TTC549 (cell line): ENCODE measurements at regions not wholly inside any gene's neighbourhood (a gene's known extent, or its start where the extent isn't known, plus 50 kb on each side); places are given as distances from the start of the nearest gene placed in this dataset.
"Not testable (repeated sequence)": the region's sequence is repeated elsewhere in the genome, so short reads cannot be mapped to it uniquely, and the experiment has no call there.

Source experiments
- FAIRE-seq: peaks from 2 replicates; lab custom pipeline; 2012; peaks lifted over from hg19 to GRCh38; lab: Jason Lieb, UNC

DNA sequence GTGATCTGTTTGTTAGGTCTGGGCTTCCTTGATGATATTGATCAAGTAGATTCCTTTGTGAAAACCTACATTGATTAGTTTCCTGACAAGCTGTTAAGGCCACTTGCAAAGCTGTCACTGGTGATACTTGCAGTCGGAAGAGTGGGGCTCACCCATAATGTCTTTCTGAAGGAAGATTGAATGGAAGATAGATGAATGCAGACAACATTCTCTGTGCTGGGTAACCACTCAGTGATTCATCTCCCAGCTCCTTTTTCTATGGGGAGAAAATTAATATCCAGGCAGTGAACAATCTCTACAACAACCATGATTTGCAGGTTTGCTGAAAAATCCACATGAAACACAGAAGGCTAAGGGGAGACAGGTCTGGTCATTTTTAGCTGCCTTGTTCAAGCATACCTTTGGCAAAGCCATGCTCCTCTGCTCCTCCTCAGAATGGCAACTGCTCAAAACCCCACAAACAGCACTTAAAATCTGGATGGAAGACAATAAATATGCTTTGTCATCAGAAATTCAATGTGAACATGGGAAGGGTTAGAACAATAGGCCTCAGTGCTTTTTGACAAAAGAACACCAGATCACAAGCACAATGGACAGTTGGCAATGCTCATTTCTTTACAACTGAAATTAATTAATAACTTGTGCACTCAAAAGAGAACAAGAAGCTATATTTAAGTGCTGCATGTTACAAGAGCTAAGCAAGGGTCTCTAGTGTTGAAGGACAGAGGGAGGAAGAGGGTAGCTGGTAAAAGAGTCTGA lies 495.4 kb downstream of the TOX3 start:
- no peak for FAIRE-seq

GRCh38 chr16:52050418-52050817 lies 496.5 kb downstream of the TOX3 start:
- no peak for FAIRE-seq

- FAIRE-seq, result no peak
These were observed 511.5 kb downstream of the TOX3 start for GRCh38 chr16:52035436-52035835.

DNA sequence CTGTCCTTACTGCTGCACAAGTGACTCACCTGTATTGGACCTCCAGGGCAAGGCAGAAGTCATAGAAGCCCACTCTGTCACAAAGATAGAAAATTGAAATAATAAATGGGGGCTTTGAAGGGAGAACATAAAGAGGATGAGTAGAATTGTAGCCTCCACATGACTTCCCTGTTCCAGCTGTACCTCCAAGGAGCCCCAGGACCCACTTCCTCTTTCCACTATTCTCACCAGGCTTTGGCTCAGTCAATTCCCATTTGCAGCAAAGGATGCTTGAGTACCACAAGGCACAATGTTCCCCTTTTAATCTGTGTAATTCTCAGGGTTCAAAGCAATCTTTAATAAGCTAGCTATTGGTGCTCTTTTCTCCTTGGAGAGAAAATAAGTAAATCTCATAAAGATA lies 512.1 kb downstream of the TOX3 start:
- FAIRE-seq, result no peak

GRCh38 chr16:52033992-52034391 lies 513.0 kb downstream of the TOX3 start:
- FAIRE-seq, result no peak

- FAIRE-seq, result no peak
These were observed 524.0 kb downstream of the TOX3 start for GRCh38 chr16:52022980-52023379.

DNA sequence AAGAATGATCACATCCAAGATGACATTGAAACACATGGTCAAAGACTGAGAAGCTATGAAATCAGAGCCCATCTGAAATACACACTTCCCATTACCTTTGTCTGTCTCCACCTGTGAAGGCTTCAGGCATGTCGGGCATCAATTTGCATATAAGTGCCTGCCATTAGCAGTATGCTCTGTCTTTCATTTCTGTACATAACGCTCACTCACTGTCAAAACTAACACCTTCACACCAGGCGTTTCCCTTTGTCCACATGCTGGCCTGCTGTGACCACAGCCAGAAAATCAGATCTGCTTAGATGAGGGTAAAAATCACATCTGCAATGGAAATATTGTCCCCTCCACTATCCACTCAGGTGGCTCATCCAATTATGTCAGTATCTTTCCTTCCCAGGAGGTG lies 524.8 kb downstream of the TOX3 start:
- no peak for FAIRE-seq

GRCh38 chr16:52016387-52016786 lies 530.6 kb downstream of the TOX3 start:
- FAIRE-seq, result no peak

- no peak for FAIRE-seq
These were observed 541.4 kb downstream of the TOX3 start for GRCh38 chr16:52005551-52005950.

GRCh38 chr16:52004343-52004742 lies 542.6 kb downstream of the TOX3 start:
- no peak for FAIRE-seq

DNA sequence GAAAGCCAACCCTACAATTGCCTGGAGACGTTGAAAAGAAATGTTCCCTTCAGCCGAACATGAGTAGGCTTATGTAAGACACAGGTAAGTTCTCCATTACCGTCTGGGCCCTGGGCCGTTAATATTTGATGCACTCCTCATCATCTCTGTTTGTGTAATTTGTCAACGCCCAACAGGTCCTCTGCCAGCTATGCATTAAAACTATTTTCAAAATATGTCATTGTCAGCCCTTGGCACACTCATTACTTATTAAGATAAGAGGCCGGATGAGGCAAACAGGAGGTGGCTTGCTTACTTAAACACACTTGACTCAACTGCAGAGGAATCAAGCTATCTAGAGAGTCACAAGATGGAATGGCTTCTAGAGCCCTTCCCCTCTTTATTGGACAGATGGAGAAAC lies 544.9 kb downstream of the TOX3 start:
- FAIRE-seq, result no peak

GRCh38 chr16:51996516-51996915 lies 550.4 kb downstream of the TOX3 start:
- no peak for FAIRE-seq

DNA sequence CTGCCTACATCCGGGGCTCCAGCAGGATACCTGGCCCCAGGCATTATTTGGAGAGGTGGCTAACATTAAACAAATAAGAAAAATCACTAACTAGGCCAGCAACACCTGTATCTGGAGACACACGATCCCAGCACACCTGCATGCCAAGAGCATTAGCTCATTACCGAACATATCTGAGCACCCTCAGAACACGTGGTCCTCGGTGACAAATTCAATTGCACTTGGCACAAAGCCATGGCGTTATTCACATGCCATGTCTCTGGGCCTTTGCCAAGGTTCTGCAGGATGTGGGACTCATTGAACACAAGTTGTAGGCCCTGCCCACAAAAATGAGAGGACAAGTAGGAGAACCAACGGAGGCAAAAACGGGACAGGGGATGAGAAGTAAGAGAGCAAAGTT lies 552.3 kb downstream of the TOX3 start:
- FAIRE-seq, result no peak

- FAIRE-seq, result no peak
These were observed 557.2 kb downstream of the TOX3 start for GRCh38 chr16:51989637-51990230.

GRCh38 chr16:51988977-51989376 lies 558.0 kb downstream of the TOX3 start:
- FAIRE-seq, result no peak

GRCh38 chr16:51987519-51987918 lies 559.4 kb downstream of the TOX3 start:
- no peak for FAIRE-seq

GRCh38 chr16:51986717-51987116 lies 560.2 kb downstream of the TOX3 start:
- no peak for FAIRE-seq

DNA sequence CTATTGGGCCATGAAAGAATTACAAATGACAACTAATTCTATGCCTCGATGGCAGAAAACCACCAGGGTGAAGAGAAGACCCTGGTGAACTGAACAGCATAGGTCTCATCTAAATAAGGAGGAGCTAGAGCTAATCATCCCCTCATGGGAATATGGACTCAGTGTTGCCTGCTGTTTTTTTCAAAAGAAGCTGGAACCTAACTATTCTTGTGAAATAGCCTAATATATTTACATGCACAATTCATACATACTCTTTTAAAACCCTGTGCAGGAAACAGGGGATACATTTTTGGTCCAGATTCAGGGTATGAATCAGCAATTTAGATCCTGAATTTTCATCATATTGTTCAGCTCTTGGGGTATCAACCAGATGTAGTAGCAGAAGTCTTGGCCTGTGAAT lies 560.6 kb downstream of the TOX3 start:
- FAIRE-seq, result no peak

DNA sequence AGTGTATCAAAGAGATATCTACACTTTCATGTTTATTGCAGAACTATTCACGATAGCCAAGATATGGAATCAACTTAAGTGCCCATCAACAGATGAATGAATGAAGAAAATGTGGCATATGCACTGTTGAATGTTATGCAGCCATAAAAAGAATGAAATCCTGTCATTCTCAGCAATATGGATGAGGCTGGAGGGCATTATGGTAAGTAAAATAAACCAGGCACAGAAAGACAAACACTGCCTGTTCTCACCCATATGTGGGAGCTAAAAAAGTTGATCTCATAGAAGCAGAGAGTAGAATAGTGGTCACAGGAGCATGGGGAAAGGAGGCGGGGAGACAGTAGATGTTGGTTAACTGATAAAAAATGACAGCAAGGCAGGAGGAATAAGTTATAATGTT lies 561.8 kb downstream of the TOX3 start:
- FAIRE-seq, result no peak

DNA sequence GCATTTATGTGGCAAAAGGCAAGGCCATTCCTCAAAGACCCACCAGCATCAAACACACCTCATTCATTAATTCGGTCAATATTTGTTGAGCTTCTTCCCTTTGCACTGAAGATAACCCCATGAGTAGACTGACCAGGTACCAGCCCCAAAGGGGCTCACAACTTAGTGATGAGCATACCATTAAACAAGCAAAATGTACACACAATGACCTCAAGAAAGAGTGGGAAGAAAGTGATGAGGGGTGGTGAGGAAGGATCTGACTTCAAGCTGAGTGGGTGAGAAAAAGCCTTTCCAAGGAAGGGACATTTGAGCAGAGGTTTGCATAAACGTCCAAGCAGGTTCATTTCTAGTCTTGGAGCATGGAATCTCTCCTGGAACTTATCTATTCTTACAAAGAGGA lies 562.5 kb downstream of the TOX3 start:
- no peak for FAIRE-seq

DNA sequence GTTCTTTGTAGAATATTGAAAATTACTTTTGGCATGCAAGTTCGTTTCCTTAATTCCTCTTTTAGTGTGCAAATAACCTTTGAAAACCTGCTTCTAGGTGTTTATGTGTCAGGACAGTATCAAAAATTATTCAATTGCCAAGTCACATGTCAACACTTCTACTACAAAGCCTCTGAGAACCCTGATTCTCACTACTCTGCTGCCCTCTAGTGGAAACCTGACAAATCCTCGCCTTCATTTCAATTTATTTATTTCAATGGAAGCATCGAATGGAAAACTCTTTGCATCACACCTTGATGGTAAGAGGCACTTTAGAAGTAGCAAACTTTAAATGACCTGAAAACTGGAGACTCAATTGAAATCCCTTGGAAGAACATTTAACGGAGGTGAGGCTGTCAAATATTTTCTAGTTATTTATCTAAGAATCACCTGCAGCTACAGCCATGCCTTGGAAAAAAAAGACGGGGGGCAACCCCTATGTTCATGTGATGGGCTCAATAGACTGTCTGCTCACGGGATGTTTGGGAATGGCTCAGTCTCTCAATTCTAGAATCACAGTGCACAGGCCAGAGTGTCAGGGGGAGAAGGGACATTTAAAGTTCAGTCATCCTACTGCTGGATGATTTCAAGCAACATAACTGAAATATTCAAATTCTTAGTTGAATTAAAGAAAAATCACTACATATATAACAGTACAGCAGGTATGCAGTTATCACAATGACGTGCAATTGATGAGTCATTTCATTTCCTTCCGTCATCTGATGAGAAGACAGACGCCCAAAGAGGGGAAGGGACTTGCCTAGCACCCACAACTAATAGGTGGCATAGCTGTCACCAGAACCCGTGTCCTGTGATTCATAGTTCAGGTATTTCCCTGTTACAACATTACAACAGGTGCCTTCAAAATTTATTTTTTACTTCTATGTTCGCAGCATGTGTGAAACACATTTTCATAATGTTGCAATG lies 563.9 kb downstream of the TOX3 start:
- peak; percentile 92 for FAIRE-seq

DNA sequence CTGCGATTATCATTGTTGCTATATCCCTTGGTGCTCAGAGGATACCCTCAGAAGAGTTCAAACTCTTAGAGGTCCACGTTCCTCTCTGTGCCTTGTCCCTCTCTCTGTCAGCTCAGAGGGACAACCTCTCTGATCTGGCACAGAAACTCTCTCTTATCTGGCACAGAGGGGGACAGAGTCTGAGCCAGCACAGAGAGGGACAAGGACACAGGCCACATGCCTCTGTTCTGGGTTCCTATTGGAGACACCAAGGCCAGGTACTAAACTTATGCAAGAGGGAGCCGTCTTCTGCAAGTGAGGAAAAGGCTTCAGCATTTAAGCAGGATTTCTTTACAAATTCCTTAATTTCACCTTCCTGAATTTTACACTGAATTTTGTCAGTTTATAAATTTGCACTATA lies 565.2 kb downstream of the TOX3 start:
- FAIRE-seq, result no peak

DNA sequence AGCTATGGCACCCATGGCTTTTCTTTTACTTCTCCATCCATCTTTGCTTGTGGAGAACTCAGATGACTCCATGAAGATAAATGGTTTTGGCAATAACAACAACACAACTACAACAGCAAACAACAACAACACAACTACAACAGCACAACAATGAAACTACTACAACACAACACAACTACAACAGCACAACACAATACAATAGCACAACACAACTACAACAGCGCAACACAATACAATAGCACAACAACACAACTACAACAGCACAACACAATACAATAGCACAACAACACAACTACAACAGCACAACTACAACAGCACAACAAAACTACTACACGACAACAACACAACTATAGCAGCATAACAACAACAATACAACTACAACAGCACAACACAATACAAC lies 569.4 kb downstream of the TOX3 start:
- not testable (repeated sequence) for FAIRE-seq
